ENCODE measurements at regions not wholly inside any gene's neighbourhood (a gene's known extent, or its start where the extent isn't known, plus 50 kb on each side); places are given as distances from the start of the nearest gene placed in this dataset.

- TF ChIP-seq CTCF (IDR thresholded peaks at IDR 0.05), result no peak
- TF ChIP-seq POLR2A (IDR thresholded peaks at IDR 0.05), result no peak
Measured at GRCh38 chr5:136423944-136424606, 58.7 kb upstream of the TRPC7 start.
